Effector memory CD4-positive, alpha-beta T cell (primary cell): ENCODE measurements at regions not wholly inside any gene's neighbourhood (a gene's known extent, or its start where the extent isn't known, plus 50 kb on each side); places are given as distances from the start of the nearest gene placed in this dataset.
"Not testable (repeated sequence)": the region's sequence is repeated elsewhere in the genome, so short reads cannot be mapped to it uniquely, and the experiment has no call there.

Experiments used
- DNase-seq, 3 donors: peaks; one replicate each; pipeline ENCODE4 v3.0.0-alpha.2; 2020
- H3K27ac ChIP-seq: 2 replicates; pipeline ENCODE4 v1.7.0; 2013; ENCODE audit warnings: mild to moderate bottlenecking, low read length, moderate library complexity; ENCODE audit not compliant: insufficient read depth, poor library complexity, severe bottlenecking
- H3K27me3 ChIP-seq: replicated peaks from 2 replicates; pipeline ENCODE4 v1.7.0; 2013; ENCODE audit warnings: mild to moderate bottlenecking, low read length; ENCODE audit not compliant: insufficient read depth, control insufficient read depth, poor library complexity, severe bottlenecking
- H3K36me3 ChIP-seq: 2 replicates; pipeline ENCODE4 v1.7.0; 2013; ENCODE audit warnings: mild to moderate bottlenecking, low read length, moderate library complexity; ENCODE audit not compliant: control insufficient read depth, insufficient read depth
- H3K4me1 ChIP-seq: 2 replicates; pipeline ENCODE4 v1.7.0; 2013; ENCODE audit warnings: low read length, mild to moderate bottlenecking; ENCODE audit not compliant: control insufficient read depth, insufficient read depth, poor library complexity, severe bottlenecking
- H3K4me3 ChIP-seq: 2 replicates; pipeline ENCODE4 v1.7.0; 2013; ENCODE audit warnings: low read length, low read depth, mild to moderate bottlenecking; ENCODE audit not compliant: insufficient read depth, poor library complexity, severe bottlenecking
- H3K9me3 ChIP-seq: 2 replicates; pipeline ENCODE4 v1.7.0; 2013; ENCODE audit warnings: mild to moderate bottlenecking, low read length, moderate library complexity; ENCODE audit not compliant: control insufficient read depth

GRCh38 chr2:235416858-235417499 is 76.9 kb upstream of the AGAP1 start:
- DNase-seq = no peak
- Histone ChIP-seq H3K27ac (no peak overlapping the region), H3K4me3 (no peak overlapping the region), H3K36me3 (no peaks in the 10 kb centered on the region), H3K27me3 (no peaks in the 10 kb centered on the region), H3K4me1 (no peaks in the 10 kb centered on the region), H3K9me3 (no peaks in the 10 kb centered on the region)

DNA sequence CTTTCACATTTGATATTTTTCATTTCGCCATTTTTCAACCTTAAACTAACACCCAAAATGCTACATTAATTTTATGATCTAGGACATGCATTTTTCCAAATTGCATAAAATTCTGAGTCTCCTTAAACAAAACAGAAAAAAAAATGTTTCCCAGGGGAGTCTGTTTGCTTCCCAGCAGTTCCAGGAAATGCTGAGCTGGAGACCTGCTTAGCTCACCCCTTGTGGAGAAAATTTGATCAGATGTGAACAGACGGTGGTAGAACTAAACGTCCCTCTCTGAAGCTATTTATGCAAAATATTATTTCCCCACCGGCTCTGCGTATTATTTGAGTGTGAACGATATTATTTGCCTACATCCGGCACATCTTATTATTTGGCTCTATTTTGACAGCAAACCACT is 74.9 kb upstream of the AGAP1 start:
- Histone ChIP-seq H3K27me3 (no peaks in the 10 kb centered on the region), H3K36me3 (no peaks in the 10 kb centered on the region), H3K4me3 (no peak overlapping the region), H3K27ac (no peak overlapping the region), H3K4me1 (no peaks in the 10 kb centered on the region), H3K9me3 (no peaks in the 10 kb centered on the region)
- no peak for DNase-seq

DNA sequence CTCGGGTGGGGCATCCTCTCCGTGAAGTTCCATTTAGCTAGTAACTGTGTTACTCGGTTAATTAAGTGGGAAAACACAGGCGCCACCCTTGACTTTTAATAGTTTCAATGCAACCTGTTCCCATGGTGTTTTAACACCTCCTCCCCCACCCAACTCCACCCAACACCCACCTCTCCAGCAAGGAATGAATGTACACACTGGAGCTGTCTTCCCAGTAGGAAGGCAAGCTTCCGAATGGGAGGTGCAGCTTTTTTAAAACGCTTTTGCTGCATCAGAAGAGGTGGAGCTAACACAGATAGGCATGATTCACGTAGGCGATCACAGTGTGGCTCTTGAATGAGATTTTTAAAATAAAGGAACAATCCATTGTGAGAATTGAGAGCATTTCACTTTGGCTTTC is 73.8 kb upstream of the AGAP1 start:
- H3K27ac ChIP-seq = no peak overlapping the region
- H3K4me3 ChIP-seq = no peak overlapping the region
- H3K9me3 ChIP-seq = no peaks in the 10 kb centered on the region
- H3K36me3 ChIP-seq = no peaks in the 10 kb centered on the region
- H3K27me3 ChIP-seq = no peaks in the 10 kb centered on the region
- no peaks in the 10 kb centered on the region for H3K4me1 ChIP-seq
- DNase-seq = no peak

- no peak for DNase-seq
- Histone ChIP-seq H3K9me3 (no peaks in the 10 kb centered on the region), H3K36me3 (no peaks in the 10 kb centered on the region), H3K4me1 (no peaks in the 10 kb centered on the region), H3K27ac (no peak overlapping the region), H3K27me3 (no peaks in the 10 kb centered on the region), H3K4me3 (no peak overlapping the region)
Observed at GRCh38 chr2:235421618-235422017, 72.2 kb upstream of the AGAP1 start.

DNA sequence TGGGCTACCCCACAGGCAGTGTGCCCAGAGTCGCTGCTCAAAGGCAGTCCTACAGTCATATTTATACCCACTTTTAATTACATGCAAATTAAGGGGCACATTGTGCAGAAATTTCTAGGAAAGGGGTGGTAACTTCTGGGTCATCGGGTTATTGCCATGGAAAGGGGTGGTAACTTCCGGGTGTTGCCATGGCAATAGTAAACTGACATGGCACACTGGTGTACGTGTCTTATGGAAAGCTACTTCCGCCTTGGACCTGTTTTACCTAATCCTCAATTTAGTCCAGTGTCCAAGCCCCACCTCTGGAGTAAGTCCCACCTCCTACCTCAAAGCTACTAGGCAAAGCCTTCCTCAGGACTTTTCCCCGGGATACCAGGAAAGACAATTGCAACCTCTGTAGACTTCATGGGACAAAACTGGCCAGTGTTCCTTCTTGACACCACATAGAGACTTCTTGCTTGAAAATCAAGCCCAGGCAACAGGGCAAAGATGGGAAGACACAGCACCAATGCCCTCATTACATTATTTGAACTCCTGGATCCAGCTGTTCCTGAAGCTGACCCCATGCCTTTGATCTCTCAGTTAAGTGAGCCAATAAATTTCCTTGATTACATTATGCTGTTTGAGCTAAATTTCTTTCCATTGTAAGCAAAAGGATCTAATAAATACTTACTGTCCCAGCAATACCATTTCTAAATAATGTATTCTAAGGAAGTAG is 63.3 kb upstream of the AGAP1 start:
- no peak overlapping the region for H3K4me3 ChIP-seq
- peaks cover 4% of the 10 kb centered on the region for H3K27me3 ChIP-seq
- no peaks in the 10 kb centered on the region for H3K36me3 ChIP-seq
- no peaks in the 10 kb centered on the region for H3K4me1 ChIP-seq
- no peak overlapping the region for H3K27ac ChIP-seq
- H3K9me3 ChIP-seq = no peaks in the 10 kb centered on the region
- no peak for DNase-seq

DNA sequence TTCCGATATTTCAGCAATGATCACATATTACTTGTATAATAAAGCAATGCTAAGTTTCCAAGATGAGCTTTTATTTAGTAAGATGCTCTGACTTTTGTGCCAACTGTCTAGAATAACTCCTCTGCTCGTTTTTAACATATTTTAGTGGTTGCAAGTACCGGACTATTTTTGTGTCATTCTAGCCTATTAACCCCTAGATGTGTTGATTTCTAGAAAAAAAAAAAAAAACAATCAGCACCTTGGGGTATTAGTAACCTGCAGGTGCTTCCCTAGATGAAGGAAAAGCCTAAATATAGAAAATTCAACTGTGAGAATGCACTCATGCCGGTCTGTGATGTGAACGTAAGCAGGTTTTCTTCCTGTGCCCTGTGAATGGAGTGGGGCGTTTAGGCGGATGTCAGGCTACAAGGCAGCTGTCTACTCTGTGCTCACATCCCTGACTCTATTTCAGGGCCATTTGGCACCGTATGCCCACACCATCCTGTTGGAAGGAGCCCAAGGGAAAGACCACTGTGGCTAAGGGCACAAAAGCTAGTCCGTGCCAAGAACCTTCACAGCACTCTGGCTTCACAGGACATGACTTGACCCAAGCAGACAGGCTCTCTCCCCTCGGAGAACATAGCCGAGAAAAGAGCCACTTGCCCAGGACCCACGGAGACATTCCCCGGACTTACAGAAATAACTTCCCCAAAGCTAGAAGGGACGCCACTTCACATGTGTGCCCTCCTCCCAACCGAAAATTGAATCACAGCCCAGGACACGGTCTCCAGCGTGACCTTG is 60.9 kb upstream of the AGAP1 start:
- H3K9me3 ChIP-seq = no peaks in the 10 kb centered on the region
- H3K27ac ChIP-seq = no peak overlapping the region
- DNase-seq = no peak
- no peak overlapping the region for H3K4me3 ChIP-seq
- peaks cover 4% of the 10 kb centered on the region for H3K27me3 ChIP-seq
- no peaks in the 10 kb centered on the region for H3K4me1 ChIP-seq
- H3K36me3 ChIP-seq = no peaks in the 10 kb centered on the region

DNA sequence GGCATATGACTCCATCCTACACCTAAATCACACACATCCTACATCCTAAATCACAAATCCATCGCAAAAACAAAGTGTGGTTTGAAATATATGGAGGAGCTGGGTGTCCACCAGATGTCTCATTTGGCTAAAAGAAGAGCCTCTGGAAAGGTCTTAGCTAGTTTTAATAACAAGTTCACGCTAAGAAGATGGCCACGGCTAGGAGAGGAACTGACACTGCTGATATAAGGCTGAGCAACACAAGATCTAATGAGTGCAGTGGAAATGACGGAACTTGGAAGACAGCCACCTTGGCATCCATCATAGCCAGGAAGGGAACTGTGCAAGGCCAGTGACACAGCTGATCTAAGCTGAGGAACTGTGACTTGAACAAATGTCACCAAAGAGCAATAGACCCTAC is 60.0 kb upstream of the AGAP1 start:
- H3K27ac ChIP-seq = no peak overlapping the region
- H3K9me3 ChIP-seq = no peaks in the 10 kb centered on the region
- H3K4me3 ChIP-seq = no peak overlapping the region
- DNase-seq = no peak
- no peaks in the 10 kb centered on the region for H3K36me3 ChIP-seq
- no peaks in the 10 kb centered on the region for H3K4me1 ChIP-seq
- H3K27me3 ChIP-seq = no peaks in the 10 kb centered on the region

GRCh38 chr2:235439959-235440662 is 53.7 kb upstream of the AGAP1 start:
- no peak overlapping the region for H3K4me3 ChIP-seq
- H3K27ac ChIP-seq = no peak overlapping the region
- H3K9me3 ChIP-seq = no peaks in the 10 kb centered on the region
- DNase-seq = no peak
- H3K4me1 ChIP-seq = no peaks in the 10 kb centered on the region
- H3K36me3 ChIP-seq = no peaks in the 10 kb centered on the region
- no peaks in the 10 kb centered on the region for H3K27me3 ChIP-seq

- not testable (repeated sequence) for H3K36me3 ChIP-seq, H3K27ac ChIP-seq, DNase-seq, H3K4me3 ChIP-seq, H3K4me1 ChIP-seq, H3K27me3 ChIP-seq, H3K9me3 ChIP-seq
Observed at GRCh38 chr2:235443580-235443979, 50.3 kb upstream of the AGAP1 start.
